Duodenal mucosa (tissue), 2 donors: ENCODE measurements at regions not wholly inside any gene's neighbourhood (a gene's known extent, or its start where the extent isn't known, plus 50 kb on each side); places are given as distances from the start of the nearest gene placed in this dataset.
"Not testable (repeated sequence)": the region's sequence is repeated elsewhere in the genome, so short reads cannot be mapped to it uniquely, and the experiment has no call there.

Source experiments
- H3K27ac ChIP-seq: one replicate; pipeline ENCODE4 v1.7.0; 2013; ENCODE audit warnings: low read depth, low read length
- H3K27me3 ChIP-seq, 2 donors: one replicate each; pipeline ENCODE4 v1.7.0; 2013; ENCODE audit warnings: low read length in 2 of 2, control low read depth in 1 of 2; ENCODE audit not compliant: insufficient read depth in 2 of 2, control insufficient read depth in 1 of 2
- H3K36me3 ChIP-seq, 2 donors: one replicate each; pipeline ENCODE4 v1.7.0; 2013; ENCODE audit warnings: low read length in 2 of 2, control low read depth in 1 of 2; ENCODE audit not compliant: insufficient read depth in 2 of 2, control insufficient read depth in 1 of 2
- H3K4me1 ChIP-seq, 2 donors: one replicate each; pipeline ENCODE4 v1.7.0; 2013; ENCODE audit warnings: low read length in 2 of 2, control low read depth in 1 of 2; ENCODE audit not compliant: insufficient read depth in 2 of 2, control insufficient read depth in 1 of 2
- H3K4me3 ChIP-seq, 2 donors: one replicate each; pipeline ENCODE4 v1.7.0; 2013; ENCODE audit warnings: low read length in 2 of 2, low read depth in 1 of 2
- H3K9ac ChIP-seq, 2 donors: one replicate each; pipeline ENCODE4 v1.7.0; 2013; ENCODE audit warnings: low read length in 2 of 2, low read depth in 1 of 2
- H3K9me3 ChIP-seq, 2 donors: one replicate each; pipeline ENCODE4 v1.7.0; 2013; ENCODE audit warnings: low read length in 2 of 2, control low read depth in 1 of 2; ENCODE audit not compliant: control insufficient read depth in 1 of 2

- no peak overlapping the region for H3K9ac ChIP-seq
- peaks cover 4 to 19% of the 10 kb centered on the region in 2 donors for H3K27me3 ChIP-seq
- peaks cover 0 to 3% of the 10 kb centered on the region in 2 donors for H3K9me3 ChIP-seq
- peaks cover 0 to 6% of the 10 kb centered on the region in 2 donors for H3K4me1 ChIP-seq
- H3K36me3 ChIP-seq, result no peaks in the 10 kb centered on the region
- no peak overlapping the region for H3K4me3 ChIP-seq
- H3K27ac ChIP-seq, result no peak overlapping the region
These were observed 127.2 kb downstream of the IRX5 start for GRCh38 chr16:55057866-55058265.

- peaks cover 0 to 3% of the 10 kb centered on the region in 2 donors for H3K9me3 ChIP-seq
- no peaks in the 10 kb centered on the region for H3K36me3 ChIP-seq
- H3K27ac ChIP-seq, result no peak overlapping the region
- H3K4me1 ChIP-seq, result peaks cover 0 to 6% of the 10 kb centered on the region in 2 donors
- no peak overlapping the region for H3K9ac ChIP-seq
- H3K4me3 ChIP-seq, result no peak overlapping the region
- H3K27me3 ChIP-seq, result peaks cover 4 to 19% of the 10 kb centered on the region in 2 donors
These were observed 127.9 kb downstream of the IRX5 start for GRCh38 chr16:55058576-55058975.

GRCh38 chr16:55059146-55059545 is 128.5 kb downstream of the IRX5 start:
- peaks cover 0 to 3% of the 10 kb centered on the region in 2 donors for H3K9me3 ChIP-seq
- H3K9ac ChIP-seq, result no peak overlapping the region
- peaks cover 4 to 19% of the 10 kb centered on the region in 2 donors for H3K27me3 ChIP-seq

GRCh38 chr16:55061126-55061525 is 130.5 kb downstream of the IRX5 start:
- Histone ChIP-seq H3K27ac (no peak overlapping the region), H3K9ac (no peak overlapping the region), H3K4me3 (no peak overlapping the region), H3K27me3 (peaks cover 3 to 16% of the 10 kb centered on the region in 2 donors), H3K36me3 (no peaks in the 10 kb centered on the region), H3K4me1 (peaks cover 0 to 6% of the 10 kb centered on the region in 2 donors), H3K9me3 (no peaks in the 10 kb centered on the region)

More at GRCh38 chr16:55059146-55059545, 128.5 kb downstream of the IRX5 start:
- Histone ChIP-seq H3K27ac (no peak overlapping the region), H3K4me1 (peaks cover 0 to 6% of the 10 kb centered on the region in 2 donors), H3K4me3 (no peak overlapping the region), H3K36me3 (no peaks in the 10 kb centered on the region)

- Histone ChIP-seq H3K36me3 (no peaks in the 10 kb centered on the region), H3K27ac (no peak overlapping the region), H3K9me3 (no peaks in the 10 kb centered on the region), H3K27me3 (peaks cover 0 to 6% of the 10 kb centered on the region in 2 donors), H3K4me3 (no peak overlapping the region), H3K4me1 (no peaks in the 10 kb centered on the region), H3K9ac (no peak overlapping the region)
These were observed 131.8 kb downstream of the IRX5 start for GRCh38 chr16:55062442-55062841.

- Histone ChIP-seq H3K36me3 (no peaks in the 10 kb centered on the region), H3K9me3 (no peaks in the 10 kb centered on the region), H3K27me3 (no peaks in the 10 kb centered on the region), H3K27ac (no peak overlapping the region), H3K4me1 (peaks cover 0 to 6% of the 10 kb centered on the region in 2 donors), H3K4me3 (no peak overlapping the region), H3K9ac (no peak overlapping the region)
These were observed 142.3 kb downstream of the IRX5 start for GRCh38 chr16:55072976-55073375.

- H3K36me3 ChIP-seq, result no peaks in the 10 kb centered on the region
These were observed 143.2 kb downstream of the IRX5 start for GRCh38 chr16:55073830-55074229.

GRCh38 chr16:55075208-55075607 is 144.5 kb downstream of the IRX5 start:
- not testable (repeated sequence) for H3K4me3 ChIP-seq, H3K9ac ChIP-seq, H3K9me3 ChIP-seq, H3K36me3 ChIP-seq, H3K4me1 ChIP-seq, H3K27me3 ChIP-seq, H3K27ac ChIP-seq

More at GRCh38 chr16:55073830-55074229, 143.2 kb downstream of the IRX5 start:
- Histone ChIP-seq H3K9me3 (no peaks in the 10 kb centered on the region), H3K9ac (no peak overlapping the region), H3K27me3 (no peaks in the 10 kb centered on the region), H3K4me1 (peaks cover 0 to 6% of the 10 kb centered on the region in 2 donors), H3K4me3 (no peak overlapping the region), H3K27ac (no peak overlapping the region)

GRCh38 chr16:55076053-55076452 is 145.4 kb downstream of the IRX5 start:
- H3K9me3 ChIP-seq, result no peaks in the 10 kb centered on the region

GRCh38 chr16:55077266-55077665 is 146.6 kb downstream of the IRX5 start:
- Histone ChIP-seq H3K9ac (no peak overlapping the region), H3K4me3 (no peak overlapping the region), H3K27me3 (no peaks in the 10 kb centered on the region), H3K9me3 (no peaks in the 10 kb centered on the region), H3K36me3 (no peaks in the 10 kb centered on the region), H3K4me1 (peaks cover 4% of the 10 kb centered on the region in 2 donors), H3K27ac (no peak overlapping the region)

More at GRCh38 chr16:55076053-55076452, 145.4 kb downstream of the IRX5 start:
- Histone ChIP-seq H3K27ac (no peak overlapping the region), H3K36me3 (no peaks in the 10 kb centered on the region), H3K27me3 (no peaks in the 10 kb centered on the region), H3K4me3 (no peak overlapping the region), H3K9ac (no peak overlapping the region), H3K4me1 (peaks cover 0 to 6% of the 10 kb centered on the region in 2 donors)

- Histone ChIP-seq H3K36me3 (no peaks in the 10 kb centered on the region), H3K4me3 (no peak overlapping the region), H3K27me3 (no peaks in the 10 kb centered on the region), H3K27ac (no peak overlapping the region), H3K4me1 (peaks cover 4 to 9% of the 10 kb centered on the region in 2 donors), H3K9ac (no peak overlapping the region), H3K9me3 (no peaks in the 10 kb centered on the region)
These were observed 147.5 kb downstream of the IRX5 start for GRCh38 chr16:55078153-55078552.
